PC-3 (cell line): ENCODE measurements at regions not wholly inside any gene's neighbourhood (a gene's known extent, or its start where the extent isn't known, plus 50 kb on each side); places are given as distances from the start of the nearest gene placed in this dataset.

Source experiments
- EZH2phosphoT487 ChIP-seq: fragments of 300-600 bp; sonication (generic); IDR thresholded peaks from 2 replicates; pipeline ENCODE4 v1.6.1; 2018; ENCODE audit warnings: mild to moderate bottlenecking, antibody characterized with exemption, low read length, borderline replicate concordance
- TF ChIP-seq, protein P1 (sequence below): fragments of 300-600 bp; sonication (generic); conservative IDR thresholded peaks from 2 replicates; pipeline ENCODE4 v1.5.1; 2017; ENCODE audit warnings: antibody characterized with exemption, low read depth, mild to moderate bottlenecking, low read length

GRCh38 chr17:22267019-22267418 lies 574.7 kb downstream of the KCNJ18 start:
- TF ChIP-seq, protein P1, sequence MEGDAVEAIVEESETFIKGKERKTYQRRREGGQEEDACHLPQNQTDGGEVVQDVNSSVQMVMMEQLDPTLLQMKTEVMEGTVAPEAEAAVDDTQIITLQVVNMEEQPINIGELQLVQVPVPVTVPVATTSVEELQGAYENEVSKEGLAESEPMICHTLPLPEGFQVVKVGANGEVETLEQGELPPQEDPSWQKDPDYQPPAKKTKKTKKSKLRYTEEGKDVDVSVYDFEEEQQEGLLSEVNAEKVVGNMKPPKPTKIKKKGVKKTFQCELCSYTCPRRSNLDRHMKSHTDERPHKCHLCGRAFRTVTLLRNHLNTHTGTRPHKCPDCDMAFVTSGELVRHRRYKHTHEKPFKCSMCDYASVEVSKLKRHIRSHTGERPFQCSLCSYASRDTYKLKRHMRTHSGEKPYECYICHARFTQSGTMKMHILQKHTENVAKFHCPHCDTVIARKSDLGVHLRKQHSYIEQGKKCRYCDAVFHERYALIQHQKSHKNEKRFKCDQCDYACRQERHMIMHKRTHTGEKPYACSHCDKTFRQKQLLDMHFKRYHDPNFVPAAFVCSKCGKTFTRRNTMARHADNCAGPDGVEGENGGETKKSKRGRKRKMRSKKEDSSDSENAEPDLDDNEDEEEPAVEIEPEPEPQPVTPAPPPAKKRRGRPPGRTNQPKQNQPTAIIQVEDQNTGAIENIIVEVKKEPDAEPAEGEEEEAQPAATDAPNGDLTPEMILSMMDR: no peak
- no peak for TF ChIP-seq EZH2phosphoT487
